ENCODE measurements at regions not wholly inside any gene's neighbourhood (a gene's known extent, or its start where the extent isn't known, plus 50 kb on each side); places are given as distances from the start of the nearest gene placed in this dataset.

DNA sequence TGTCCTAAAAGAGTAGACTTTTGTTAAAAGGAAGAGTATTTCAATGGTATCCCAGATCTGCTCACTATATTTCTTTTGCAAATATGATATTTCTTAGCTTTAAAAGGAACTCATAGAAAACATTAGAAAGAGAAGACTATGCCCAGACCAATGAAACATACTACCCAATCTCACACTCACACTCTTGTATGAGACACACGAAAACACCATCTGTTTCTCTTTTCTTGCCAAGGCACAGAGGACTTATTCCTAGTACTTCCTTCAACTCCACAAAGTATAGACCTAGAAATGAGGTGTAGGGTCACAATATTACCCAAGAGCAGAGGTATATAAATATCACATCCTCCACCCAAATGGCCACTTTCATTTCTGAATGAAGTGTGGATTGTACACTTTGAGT lies 292.4 kb upstream of the ACO1 start (continued):
- no peak for TF ChIP-seq GMEB1 (CRISPR knock-in tag; IDR thresholded peaks at IDR 0.05; ENCODE audit: borderline replicate concordance)

GRCh38 chr9:32117291-32117690 lies 267.2 kb upstream of the ACO1 start:
- Histone ChIP-seq H3K4me3 (replicated peaks in 1 of 3; ENCODE audit: insufficient read depth in 1 of 3, low read depth in 2 of 3, low read length in 3 of 3) (no peak overlapping the region), H3K27me3 (ENCODE audit: control insufficient read depth in 1 of 2, insufficient read depth in 2 of 2, low read length in 2 of 2) (no peaks in the 10 kb centered on the region), H3K27ac (ENCODE audit: extremely low read length, insufficient read depth, low read length) (no peak overlapping the region), H3K9ac (ENCODE audit: insufficient read depth, low read depth, low read length) (no peak overlapping the region), H3K9me3 (ENCODE audit: low read length) (no peaks in the 10 kb centered on the region), H3K79me2 (ENCODE audit: insufficient read depth, low read length) (no peaks in the 10 kb centered on the region), H3K4me2 (ENCODE audit: low read depth, low read length) (no peak overlapping the region), H4K20me1 (ENCODE audit: insufficient read depth, low read length) (no peaks in the 10 kb centered on the region), H3K4me1 (ENCODE audit: insufficient read depth, low read length) (no peaks in the 10 kb centered on the region), H3K36me3 (replicated peaks in 1 of 2; ENCODE audit: control insufficient read depth in 1 of 2, insufficient read depth in 2 of 2, low read length in 2 of 2) (no peaks in the 10 kb centered on the region; a peak in 1 of 5 replicates), H2AFZ (ENCODE audit: low read length) (no peak overlapping the region)
- intact Hi-C loops (cut with micrococcal nuclease; ENCODE audit: unreplicated experiment) = no loop called here
- TF ChIP-seq ZNF564 (CRISPR knock-in tag; IDR thresholded peaks at IDR 0.05) (no peak), ZSCAN30 (CRISPR knock-in tag; IDR thresholded peaks at IDR 0.05) (no peak), ZSCAN5A (CRISPR knock-in tag; IDR thresholded peaks at IDR 0.05; ENCODE audit: borderline replicate concordance) (no peak), ZNF660 (CRISPR knock-in tag; IDR thresholded peaks at IDR 0.05; ENCODE audit: borderline replicate concordance, low read depth) (no peak), GFI1 (CRISPR knock-in tag; IDR thresholded peaks at IDR 0.05; ENCODE audit: borderline replicate concordance) (no peak), ZNF878 (CRISPR knock-in tag; IDR thresholded peaks at IDR 0.05) (no peak), ZNF768 (CRISPR knock-in tag; IDR thresholded peaks at IDR 0.05) (no peak), MEF2D (CRISPR knock-in tag; IDR thresholded peaks at IDR 0.05) (no peak), DPF2 (CRISPR knock-in tag; IDR thresholded peaks at IDR 0.05; ENCODE audit: borderline replicate concordance, low read depth) (no peak), PTBP1 (IDR thresholded peaks at IDR 0.05; ENCODE audit: low read depth, low read length, poor library complexity, severe bottlenecking) (no peak), HOXA5 (CRISPR knock-in tag; IDR thresholded peaks at IDR 0.05) (no peak), SRSF9 (IDR thresholded peaks at IDR 0.05; ENCODE audit: borderline replicate concordance, insufficient read depth, low read depth, low read length, poor library complexity, severe bottlenecking) (no peak)
- TF ChIP-seq, protein P1, sequence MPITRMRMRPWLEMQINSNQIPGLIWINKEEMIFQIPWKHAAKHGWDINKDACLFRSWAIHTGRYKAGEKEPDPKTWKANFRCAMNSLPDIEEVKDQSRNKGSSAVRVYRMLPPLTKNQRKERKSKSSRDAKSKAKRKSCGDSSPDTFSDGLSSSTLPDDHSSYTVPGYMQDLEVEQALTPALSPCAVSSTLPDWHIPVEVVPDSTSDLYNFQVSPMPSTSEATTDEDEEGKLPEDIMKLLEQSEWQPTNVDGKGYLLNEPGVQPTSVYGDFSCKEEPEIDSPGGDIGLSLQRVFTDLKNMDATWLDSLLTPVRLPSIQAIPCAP (CRISPR knock-in tag; IDR thresholded peaks at IDR 0.05; ENCODE audit: low read depth) = no peak
- TF ChIP-seq, protein P2, sequence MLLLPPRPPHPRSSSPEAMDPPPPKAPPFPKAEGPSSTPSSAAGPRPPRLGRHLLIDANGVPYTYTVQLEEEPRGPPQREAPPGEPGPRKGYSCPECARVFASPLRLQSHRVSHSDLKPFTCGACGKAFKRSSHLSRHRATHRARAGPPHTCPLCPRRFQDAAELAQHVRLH (CRISPR knock-in tag; IDR thresholded peaks at IDR 0.05; ENCODE audit: borderline replicate concordance, low read depth) = no peak
- TF ChIP-seq, protein P3, sequence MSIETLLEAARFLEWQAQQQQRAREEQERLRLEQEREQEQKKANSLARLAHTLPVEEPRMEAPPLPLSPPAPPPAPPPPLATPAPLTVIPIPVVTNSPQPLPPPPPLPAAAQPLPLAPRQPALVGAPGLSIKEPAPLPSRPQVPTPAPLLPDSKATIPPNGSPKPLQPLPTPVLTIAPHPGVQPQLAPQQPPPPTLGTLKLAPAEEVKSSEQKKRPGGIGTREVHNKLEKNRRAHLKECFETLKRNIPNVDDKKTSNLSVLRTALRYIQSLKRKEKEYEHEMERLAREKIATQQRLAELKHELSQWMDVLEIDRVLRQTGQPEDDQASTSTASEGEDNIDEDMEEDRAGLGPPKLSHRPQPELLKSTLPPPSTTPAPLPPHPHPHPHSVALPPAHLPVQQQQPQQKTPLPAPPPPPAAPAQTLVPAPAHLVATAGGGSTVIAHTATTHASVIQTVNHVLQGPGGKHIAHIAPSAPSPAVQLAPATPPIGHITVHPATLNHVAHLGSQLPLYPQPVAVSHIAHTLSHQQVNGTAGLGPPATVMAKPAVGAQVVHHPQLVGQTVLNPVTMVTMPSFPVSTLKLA (IDR thresholded peaks at IDR 0.05) = no peak
- in situ Hi-C loops (cut with HindIII; ENCODE audit: extremely low pct_ligation_motif_present, low pct_unique_long_range_greater_than_20kb) = no loop called here
- DNase-seq (ENCODE audit: low spot score) (no peak), FAIRE-seq (no peak), ATAC-seq (no peak)
- BruUV-seq (replicated peaks) = no TSS peak
- CTCF ChIA-PET (ENCODE audit: low intra/inter-chr PET ratio, low total read pairs) = no interaction called here
- POLR2A ChIA-PET = no interaction called here
- WGBS (ENCODE audit: low lambda C conversion rate) = 98% methylated on average over 2 of the region's 2 CpGs
